Tibial nerve (tissue), 4 donors: ENCODE measurements at regions not wholly inside any gene's neighbourhood (a gene's known extent, or its start where the extent isn't known, plus 50 kb on each side); places are given as distances from the start of the nearest gene placed in this dataset.

Source experiments
- DNase-seq, 2 donors: peaks; one replicate each; pipeline ENCODE4 v3.0.0-alpha.2; 2019; ENCODE audit warnings: low spot score in 2 of 2
- H3K27ac ChIP-seq, 4 donors: fragments of 200-600 bp; sonication (generic) in 3 of 4; one replicate each; pipeline ENCODE4 v1.5.1; 2017 to 2019; ENCODE audit warnings: mild to moderate bottlenecking in 1 of 4
- H3K27me3 ChIP-seq, 2 donors: fragments of 200-600 bp; sonication (generic) in 1 of 2; one replicate each; pipeline versions ENCODE4 v1.5.1 to v1.6.0; 2017 to 2019
- H3K36me3 ChIP-seq, 3 donors: fragments of 200-600 bp; sonication (generic); one replicate each; pipeline ENCODE4 v1.5.1; 2018 to 2019
- H3K4me1 ChIP-seq, 4 donors: fragments of 200-600 bp; sonication (generic) in 3 of 4; one replicate each; pipeline ENCODE4 v1.5.1; 2017 to 2019
- H3K4me3 ChIP-seq, 4 donors: fragments of 200-600 bp; sonication (generic) in 3 of 4; one replicate each; pipeline ENCODE4 v1.5.1; 2017 to 2019; ENCODE audit warnings: mild to moderate bottlenecking in 1 of 4, moderate library complexity in 1 of 4
- H3K9me3 ChIP-seq, 4 donors: fragments of 200-600 bp; sonication (generic) in 3 of 4; one replicate each; pipeline ENCODE4 v1.5.1; 2017 to 2019
- CTCF ChIP-seq, 5 experiments: fragments of 200-600 bp in 3 of 5; fragments of 450-650 bp in 2 of 5; sonication (generic) in 3 of 5; IDR thresholded peaks; one replicate each; pipeline ENCODE4 v1.5.1; 2016 to 2019; ENCODE audit warnings: antibody characterized with exemption in 5 of 5, mild to moderate bottlenecking in 3 of 5, moderate library complexity in 2 of 5
- EP300 ChIP-seq, 2 donors: sonication (generic); formaldehyde crosslinking; IDR thresholded peaks; one replicate each; pipeline ENCODE4 v1.6.1; 2017; ENCODE audit warnings: antibody characterized with exemption in 2 of 2, mild to moderate bottlenecking in 1 of 2
- POLR2A ChIP-seq, 2 donors: fragments of 450-650 bp; IDR thresholded peaks; one replicate each; pipeline ENCODE4 v1.6.1; 2017; ENCODE audit warnings: antibody characterized with exemption in 2 of 2, mild to moderate bottlenecking in 2 of 2, moderate library complexity in 2 of 2
- WGBS, 2 donors: methylation state at CpG; one replicate each; pipeline ENCODE4 v1.1.5; 2018; 5-methylcytosine and 5-hydroxymethylcytosine counted together

- H3K4me1 ChIP-seq, result no peaks in the 10 kb centered on the region
- H3K9me3 ChIP-seq, result no peaks in the 10 kb centered on the region
- no peaks in the 10 kb centered on the region for H3K27me3 ChIP-seq
- H3K4me3 ChIP-seq, result no peak overlapping the region
- WGBS, 2 donors, result 90% methylated on average over 10 of the region's 10 CpGs
- DNase-seq, result no peak
- H3K27ac ChIP-seq, result no peak overlapping the region
- H3K36me3 ChIP-seq, result no peaks in the 10 kb centered on the region
- no peak for TF ChIP-seq POLR2A (IDR thresholded peaks at IDR 0.05)
These were observed 648.9 kb upstream of the SALL3 start for GRCh38 chr18:78330766-78331165.

- H3K9me3 ChIP-seq, result peaks cover 0 to under 1% (median 0%) of the 10 kb centered on the region in 4 donors
- no peak for TF ChIP-seq POLR2A (IDR thresholded peaks at IDR 0.05)
- TF ChIP-seq EP300 (IDR thresholded peaks at IDR 0.05), result no peak
- TF ChIP-seq CTCF (IDR thresholded peaks at IDR 0.05), result no peak
- no peak for DNase-seq
- H3K4me3 ChIP-seq, result no peak overlapping the region
- H3K27ac ChIP-seq, result no peak overlapping the region
- no peaks in the 10 kb centered on the region for H3K4me1 ChIP-seq
- H3K27me3 ChIP-seq, result no peaks in the 10 kb centered on the region
- 73 to 88% methylated on average over 6 of the region's 6 CpGs for WGBS, 2 donors
- H3K36me3 ChIP-seq, result no peaks in the 10 kb centered on the region
These were observed 626.7 kb upstream of the SALL3 start for GRCh38 chr18:78352910-78353309.

GRCh38 chr18:78362198-78362597 is 617.4 kb upstream of the SALL3 start:
- no peak for DNase-seq
- no peak overlapping the region for H3K4me3 ChIP-seq
- H3K9me3 ChIP-seq, result peaks cover 0 to 18% (median 0%) of the 10 kb centered on the region in 4 donors
- no peaks in the 10 kb centered on the region for H3K4me1 ChIP-seq
- no peak overlapping the region for H3K27ac ChIP-seq
- no peaks in the 10 kb centered on the region for H3K36me3 ChIP-seq
- WGBS, 2 donors, result 85 to 89% methylated on average over 11 to 14 of the region's 15 CpGs
- TF ChIP-seq EP300 (IDR thresholded peaks at IDR 0.05), result no peak
- TF ChIP-seq POLR2A (IDR thresholded peaks at IDR 0.05), result no peak
- TF ChIP-seq CTCF (IDR thresholded peaks at IDR 0.05), result no peak
- H3K27me3 ChIP-seq, result no peaks in the 10 kb centered on the region

GRCh38 chr18:78363556-78364387 is 615.8 kb upstream of the SALL3 start:
- Histone ChIP-seq H3K27me3 (no peaks in the 10 kb centered on the region), H3K4me1 (no peaks in the 10 kb centered on the region), H3K36me3 (no peaks in the 10 kb centered on the region), H3K9me3 (peaks cover 0 to 9% (median 0%) of the 10 kb centered on the region in 4 donors), H3K4me3 (no peak overlapping the region), H3K27ac (no peak overlapping the region)
- no peak for DNase-seq
- WGBS, 2 donors, result 91 to 92% methylated on average over 43 to 44 of the region's 44 CpGs
- no peak for TF ChIP-seq CTCF (IDR thresholded peaks at IDR 0.05)
- TF ChIP-seq EP300 (IDR thresholded peaks at IDR 0.05), result no peak
- no peak for TF ChIP-seq POLR2A (IDR thresholded peaks at IDR 0.05)

- no peak overlapping the region for H3K4me3 ChIP-seq
- TF ChIP-seq EP300 (IDR thresholded peaks at IDR 0.05) (no peak), CTCF (IDR thresholded peaks at IDR 0.05) (no peak), POLR2A (IDR thresholded peaks at IDR 0.05) (no peak)
- 86 to 88% methylated on average over 12 to 13 of the region's 13 CpGs for WGBS, 2 donors
- no peak overlapping the region for H3K27ac ChIP-seq
- no peaks in the 10 kb centered on the region for H3K36me3 ChIP-seq
- peaks cover 0 to 9% (median 0%) of the 10 kb centered on the region in 4 donors for H3K9me3 ChIP-seq
- H3K4me1 ChIP-seq, result no peaks in the 10 kb centered on the region
- no peaks in the 10 kb centered on the region for H3K27me3 ChIP-seq
- DNase-seq, result no peak
These were observed 615.1 kb upstream of the SALL3 start for GRCh38 chr18:78364388-78364960.
